ENCODE measurements at regions not wholly inside any gene's neighbourhood (a gene's known extent, or its start where the extent isn't known, plus 50 kb on each side); places are given as distances from the start of the nearest gene placed in this dataset.

- H3K36me3 ChIP-seq (ENCODE audit: control insufficient read depth, insufficient read depth, low read length), result no peaks in the 10 kb centered on the region
- H3K27ac ChIP-seq (ENCODE audit: low read depth, low read length), result no peak overlapping the region
- no peaks in the 10 kb centered on the region for H3K9me3 ChIP-seq (ENCODE audit: control insufficient read depth, insufficient read depth, low read length)
- no peaks in the 10 kb centered on the region for H3K4me1 ChIP-seq (ENCODE audit: control insufficient read depth, insufficient read depth, low read length)
- WGBS (ENCODE audit: insufficient coverage), result no CpG with 5 or more reads among the region's 1 CpG
- H3K27me3 ChIP-seq (ENCODE audit: control insufficient read depth, insufficient read depth, low read length), result no peaks in the 10 kb centered on the region
- DNase-seq (ENCODE audit: low read depth in 4 of 6, low spot score in 6 of 6), result no peak
- H3K4me3 ChIP-seq (ENCODE audit: low read depth, low read length), result no peak overlapping the region
These were observed 163.2 kb upstream of the SPANXC start for GRCh38 chrX:141405486-141405852.

DNA sequence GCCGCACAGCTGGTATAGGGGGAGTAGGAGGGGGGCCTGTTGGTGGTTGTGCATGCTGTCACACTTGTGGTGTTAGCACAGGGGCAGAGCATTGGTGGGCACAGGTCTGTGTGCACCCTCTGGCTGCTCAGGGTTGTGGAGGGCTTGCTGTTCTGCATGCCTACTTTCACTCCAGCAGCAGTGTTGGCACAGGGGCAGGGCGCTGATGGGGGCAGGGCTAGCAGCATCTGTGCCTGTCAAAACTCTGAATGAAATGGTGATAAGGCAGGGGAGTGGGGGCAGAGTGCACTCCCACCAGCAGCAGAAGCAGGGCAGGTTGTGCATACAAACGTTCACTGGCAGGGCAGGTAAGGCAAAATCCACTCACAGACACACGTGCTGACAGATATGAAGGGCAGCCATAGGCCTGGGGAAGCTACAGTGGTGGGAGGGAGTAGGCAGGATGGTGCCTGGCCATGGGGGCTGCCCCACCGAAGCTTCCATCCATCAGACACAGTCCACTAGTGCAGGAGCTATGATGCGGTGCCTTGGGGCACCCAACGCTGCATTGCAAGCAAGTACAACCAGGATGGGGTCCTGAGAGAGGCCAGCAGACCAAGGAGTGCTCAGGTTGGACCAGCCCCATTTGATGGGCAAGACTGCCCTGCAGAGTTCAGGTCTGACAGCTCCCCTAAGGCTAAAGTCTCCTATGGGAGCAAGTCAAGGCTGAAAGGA, 160.7 kb upstream of the SPANXC start:
- no peaks in the 10 kb centered on the region for H3K4me1 ChIP-seq (ENCODE audit: control insufficient read depth, insufficient read depth, low read length)
- H3K27ac ChIP-seq (ENCODE audit: low read depth, low read length), result no peak overlapping the region
- DNase-seq (ENCODE audit: low read depth in 4 of 6, low spot score in 6 of 6), result no peak
- no peaks in the 10 kb centered on the region for H3K9me3 ChIP-seq (ENCODE audit: control insufficient read depth, insufficient read depth, low read length)
- 56% methylated on average over 7 of the region's 7 CpGs for WGBS (ENCODE audit: insufficient coverage)
- H3K4me3 ChIP-seq (ENCODE audit: low read depth, low read length), result no peak overlapping the region
- no peaks in the 10 kb centered on the region for H3K27me3 ChIP-seq (ENCODE audit: control insufficient read depth, insufficient read depth, low read length)
- no peaks in the 10 kb centered on the region for H3K36me3 ChIP-seq (ENCODE audit: control insufficient read depth, insufficient read depth, low read length)

DNA sequence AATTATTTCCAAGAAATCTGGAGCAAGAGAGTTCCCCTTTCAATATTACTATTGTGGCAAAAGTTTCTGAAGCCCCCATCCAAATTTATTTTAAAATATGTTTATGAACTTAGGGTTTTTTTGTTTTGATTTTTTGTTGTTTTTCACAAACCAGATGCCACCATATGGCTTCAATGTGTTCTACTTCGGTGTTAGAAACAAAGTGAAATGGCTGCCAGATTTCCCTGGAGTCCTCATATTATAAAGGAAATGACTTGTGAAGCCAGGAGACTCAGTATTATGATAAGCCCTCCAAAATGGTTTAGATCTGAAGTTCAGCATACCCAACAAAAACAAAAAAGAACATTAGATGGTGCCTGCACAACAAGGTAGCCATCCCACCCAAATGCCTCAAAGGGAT, 154.2 kb upstream of the SPANXC start:
- peak in 1 of 6 donors; percentile 68 for DNase-seq (ENCODE audit: low read depth in 4 of 6, low spot score in 6 of 6)
- no CpG with 5 or more reads among the region's 1 CpG for WGBS (ENCODE audit: insufficient coverage)
- H3K27me3 ChIP-seq (ENCODE audit: control insufficient read depth, insufficient read depth, low read length), result no peaks in the 10 kb centered on the region
- no peaks in the 10 kb centered on the region for H3K9me3 ChIP-seq (ENCODE audit: control insufficient read depth, insufficient read depth, low read length)
- H3K27ac ChIP-seq (ENCODE audit: low read depth, low read length), result no peak overlapping the region
- no peak overlapping the region for H3K4me3 ChIP-seq (ENCODE audit: low read depth, low read length)
- no peaks in the 10 kb centered on the region for H3K36me3 ChIP-seq (ENCODE audit: control insufficient read depth, insufficient read depth, low read length)
- no peaks in the 10 kb centered on the region for H3K4me1 ChIP-seq (ENCODE audit: control insufficient read depth, insufficient read depth, low read length)

GRCh38 chrX:141375011-141375760, 132.9 kb upstream of the SPANXC start:
- WGBS (ENCODE audit: insufficient coverage), result no CpG with 5 or more reads among the region's 2 CpGs
- no peak overlapping the region for H3K27ac ChIP-seq (ENCODE audit: low read depth, low read length)
- no peaks in the 10 kb centered on the region for H3K27me3 ChIP-seq (ENCODE audit: control insufficient read depth, insufficient read depth, low read length)
- H3K36me3 ChIP-seq (ENCODE audit: control insufficient read depth, insufficient read depth, low read length), result no peaks in the 10 kb centered on the region
- no peaks in the 10 kb centered on the region for H3K9me3 ChIP-seq (ENCODE audit: control insufficient read depth, insufficient read depth, low read length)
- H3K4me1 ChIP-seq (ENCODE audit: control insufficient read depth, insufficient read depth, low read length), result no peaks in the 10 kb centered on the region
- DNase-seq (ENCODE audit: low read depth in 4 of 6, low spot score in 6 of 6), result peak in 2 of 6 donors; percentile 2 to 22
- H3K4me3 ChIP-seq (ENCODE audit: low read depth, low read length), result no peak overlapping the region

DNA sequence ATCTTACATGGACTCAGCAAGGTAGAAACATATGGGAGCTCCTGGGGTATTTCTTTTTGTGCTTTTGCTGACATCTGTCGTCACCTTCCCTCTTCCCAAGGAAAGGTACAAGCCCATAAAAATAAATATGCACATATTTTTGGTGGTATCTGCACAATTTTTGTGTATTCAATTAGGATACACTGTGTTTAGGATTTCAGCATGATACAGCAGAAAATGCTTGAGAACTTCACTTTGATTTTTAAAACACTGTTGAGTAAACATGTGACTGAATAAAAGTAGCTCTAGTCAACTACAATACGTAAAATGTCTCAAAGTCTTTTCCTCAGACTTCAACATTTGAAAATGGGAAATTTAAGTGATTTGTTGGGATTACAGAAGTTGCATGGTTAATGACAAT, 99.4 kb upstream of the SPANXC start:
- Histone ChIP-seq H3K36me3 (ENCODE audit: control insufficient read depth, insufficient read depth, low read length) (no peaks in the 10 kb centered on the region), H3K4me3 (ENCODE audit: low read depth, low read length) (no peak overlapping the region), H3K27ac (ENCODE audit: low read depth, low read length) (no peak overlapping the region), H3K27me3 (ENCODE audit: control insufficient read depth, insufficient read depth, low read length) (no peaks in the 10 kb centered on the region), H3K4me1 (ENCODE audit: control insufficient read depth, insufficient read depth, low read length) (no peaks in the 10 kb centered on the region), H3K9me3 (ENCODE audit: control insufficient read depth, insufficient read depth, low read length) (no peaks in the 10 kb centered on the region)
- WGBS (ENCODE audit: insufficient coverage), result no CpG with 5 or more reads among the region's 2 CpGs
- DNase-seq (ENCODE audit: low read depth in 4 of 6, low spot score in 6 of 6), result no peak

- Histone ChIP-seq H3K9me3 (ENCODE audit: control insufficient read depth, insufficient read depth, low read length) (no peaks in the 10 kb centered on the region), H3K27me3 (ENCODE audit: control insufficient read depth, insufficient read depth, low read length) (no peaks in the 10 kb centered on the region), H3K36me3 (ENCODE audit: control insufficient read depth, insufficient read depth, low read length) (no peaks in the 10 kb centered on the region), H3K4me1 (ENCODE audit: control insufficient read depth, insufficient read depth, low read length) (no peaks in the 10 kb centered on the region), H3K4me3 (ENCODE audit: low read depth, low read length) (no peak overlapping the region), H3K27ac (ENCODE audit: low read depth, low read length) (no peak overlapping the region)
- WGBS (ENCODE audit: insufficient coverage), result 63% methylated on average over 2 of the region's 5 CpGs
- peak in 1 of 6 donors; percentile 44 for DNase-seq (ENCODE audit: low read depth in 4 of 6, low spot score in 6 of 6)
These were observed 99.0 kb upstream of the SPANXC start for GRCh38 chrX:141341341-141341740.

DNA sequence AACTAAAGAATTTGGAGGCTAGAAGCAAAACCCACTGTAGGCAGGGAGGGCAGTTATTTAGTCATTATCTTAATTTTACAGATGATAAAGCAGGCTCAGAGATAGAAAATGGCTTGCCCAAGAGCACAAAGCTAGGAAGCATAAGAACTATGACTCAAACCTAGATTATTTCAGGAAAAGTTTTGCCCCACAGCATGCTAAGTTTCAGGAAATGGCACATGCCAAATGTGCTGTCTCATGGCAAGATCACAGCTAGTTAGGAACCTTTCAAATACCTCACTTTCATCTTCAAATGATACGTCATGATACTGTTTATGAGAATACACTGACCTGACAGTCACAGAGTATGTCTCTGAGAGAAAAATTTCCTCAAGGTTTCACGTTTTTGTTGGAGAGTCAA, 78.5 kb upstream of the SPANXC start:
- H3K36me3 ChIP-seq (ENCODE audit: control insufficient read depth, insufficient read depth, low read length), result no peaks in the 10 kb centered on the region
- H3K27me3 ChIP-seq (ENCODE audit: control insufficient read depth, insufficient read depth, low read length), result no peaks in the 10 kb centered on the region
- no peak for DNase-seq (ENCODE audit: low read depth in 4 of 6, low spot score in 6 of 6)
- WGBS (ENCODE audit: insufficient coverage), result 80% methylated on average over 1 of the region's 2 CpGs
- H3K4me1 ChIP-seq (ENCODE audit: control insufficient read depth, insufficient read depth, low read length), result no peaks in the 10 kb centered on the region
- H3K4me3 ChIP-seq (ENCODE audit: low read depth, low read length), result no peak overlapping the region
- no peaks in the 10 kb centered on the region for H3K9me3 ChIP-seq (ENCODE audit: control insufficient read depth, insufficient read depth, low read length)
- no peak overlapping the region for H3K27ac ChIP-seq (ENCODE audit: low read depth, low read length)

GRCh38 chrX:141314441-141314840, 72.1 kb upstream of the SPANXC start:
- H3K27ac ChIP-seq (ENCODE audit: low read depth, low read length), result no peak overlapping the region
- H3K4me3 ChIP-seq (ENCODE audit: low read depth, low read length), result no peak overlapping the region
- no peaks in the 10 kb centered on the region for H3K9me3 ChIP-seq (ENCODE audit: control insufficient read depth, insufficient read depth, low read length)
- WGBS (ENCODE audit: insufficient coverage), result no CpG with 5 or more reads among the region's 1 CpG
- H3K4me1 ChIP-seq (ENCODE audit: control insufficient read depth, insufficient read depth, low read length), result no peaks in the 10 kb centered on the region
- H3K27me3 ChIP-seq (ENCODE audit: control insufficient read depth, insufficient read depth, low read length), result no peaks in the 10 kb centered on the region
- no peak for DNase-seq (ENCODE audit: low read depth in 4 of 6, low spot score in 6 of 6)
- no peaks in the 10 kb centered on the region for H3K36me3 ChIP-seq (ENCODE audit: control insufficient read depth, insufficient read depth, low read length)

- H3K27ac ChIP-seq (ENCODE audit: low read depth, low read length), result no peak overlapping the region
- H3K4me1 ChIP-seq (ENCODE audit: control insufficient read depth, insufficient read depth, low read length), result no peaks in the 10 kb centered on the region
- 69% methylated on average over 4 of the region's 5 CpGs for WGBS (ENCODE audit: insufficient coverage)
- no peak overlapping the region for H3K4me3 ChIP-seq (ENCODE audit: low read depth, low read length)
- no peak for DNase-seq (ENCODE audit: low read depth in 4 of 6, low spot score in 6 of 6)
- H3K27me3 ChIP-seq (ENCODE audit: control insufficient read depth, insufficient read depth, low read length), result no peaks in the 10 kb centered on the region
- peaks cover 2% of the 10 kb centered on the region for H3K9me3 ChIP-seq (ENCODE audit: control insufficient read depth, insufficient read depth, low read length)
- H3K36me3 ChIP-seq (ENCODE audit: control insufficient read depth, insufficient read depth, low read length), result no peaks in the 10 kb centered on the region
These were observed 58.7 kb upstream of the SPANXC start for GRCh38 chrX:141301017-141301416.

Data from spinal cord (tissue), 9 donors.